Astrocyte (in vitro differentiated cells and primary cell): ENCODE measurements at regions not wholly inside any gene's neighbourhood (a gene's known extent, or its start where the extent isn't known, plus 50 kb on each side); places are given as distances from the start of the nearest gene placed in this dataset.
A peak's percentile ranks its signal among the peaks of the same experiment; 100 is the strongest.

Experiments
- DNase-seq: peaks from one replicate; pipeline ENCODE4 v3.0.0-alpha.2; 2010; ENCODE audit warnings: low read depth
- FAIRE-seq: peaks from 2 replicates; lab custom pipeline; 2011; peaks lifted over from hg19 to GRCh38; lab: Jason Lieb, UNC
- H2AFZ ChIP-seq: 2 replicates; pipeline ENCODE4 v1.6.0; 2012; ENCODE audit warnings: low read depth, low read length, inconsistent platforms
- H3K27ac ChIP-seq: 2 replicates; pipeline ENCODE4 v1.5.1; 2011; ENCODE audit warnings: low read depth, low read length, inconsistent platforms
- H3K27me3 ChIP-seq: 2 replicates; pipeline ENCODE4 v1.6.0; 2011; ENCODE audit warnings: low read length, inconsistent platforms; ENCODE audit not compliant: insufficient read depth
- H3K36me3 ChIP-seq: 2 replicates; pipeline ENCODE4 v1.5.1; 2011; ENCODE audit warnings: low read length, inconsistent platforms; ENCODE audit not compliant: insufficient read depth
- H3K4me1 ChIP-seq: 2 replicates; pipeline ENCODE4 v1.5.1; 2011; ENCODE audit warnings: low read length, inconsistent platforms; ENCODE audit not compliant: insufficient read depth
- H3K4me2 ChIP-seq: 2 replicates; pipeline ENCODE4 v1.6.0; 2012; ENCODE audit warnings: low read length, inconsistent platforms
- H3K4me3 ChIP-seq: 2 replicates; pipeline ENCODE4 v1.5.1; 2011; ENCODE audit warnings: low read depth, mild to moderate bottlenecking, low read length, inconsistent platforms; ENCODE audit not compliant: insufficient read depth
- H3K79me2 ChIP-seq: 2 replicates; pipeline ENCODE4 v1.6.0; 2012; ENCODE audit warnings: mild to moderate bottlenecking, low read length, inconsistent platforms; ENCODE audit not compliant: insufficient read depth
- H3K9ac ChIP-seq: 2 replicates; pipeline ENCODE4 v1.6.0; 2012; ENCODE audit warnings: mild to moderate bottlenecking, low read length, inconsistent platforms
- H3K9me3 ChIP-seq: 2 replicates; pipeline ENCODE4 v1.5.1; 2012; ENCODE audit warnings: low read depth, mild to moderate bottlenecking, low read length, inconsistent platforms; ENCODE audit not compliant: insufficient read depth
- H4K20me1 ChIP-seq: 2 replicates; pipeline ENCODE4 v1.6.0; 2012; ENCODE audit warnings: low read length, inconsistent platforms; ENCODE audit not compliant: insufficient read depth
- H3K27ac Mint-ChIP-seq: one replicate; pipeline ENCODE4 v1.8.0; 2021; ENCODE audit warnings: mild to moderate bottlenecking, mixed read lengths; ENCODE audit not compliant: unreplicated experiment
- H3K27me3 Mint-ChIP-seq: one replicate; pipeline ENCODE4 v1.8.0; 2021; ENCODE audit warnings: low read depth, mixed read lengths; ENCODE audit not compliant: unreplicated experiment
- H3K36me3 Mint-ChIP-seq: one replicate; pipeline ENCODE4 v1.8.0; 2021; ENCODE audit warnings: low read depth, mixed read lengths; ENCODE audit not compliant: unreplicated experiment
- H3K4me1 Mint-ChIP-seq: one replicate; pipeline ENCODE4 v1.8.0; 2021; ENCODE audit warnings: low read depth, mixed read lengths; ENCODE audit not compliant: unreplicated experiment
- H3K4me3 Mint-ChIP-seq: one replicate; pipeline ENCODE4 v1.8.0; 2021; ENCODE audit warnings: mild to moderate bottlenecking, moderate library complexity, mixed read lengths; ENCODE audit not compliant: unreplicated experiment
- H3K9me3 Mint-ChIP-seq: one replicate; pipeline ENCODE4 v1.8.0; 2021; ENCODE audit warnings: mild to moderate bottlenecking, mixed read lengths; ENCODE audit not compliant: unreplicated experiment
- CTCF ChIP-seq: IDR thresholded peaks from 2 replicates; pipeline ENCODE4 v1.5.1; 2011; ENCODE audit warnings: low read depth, mild to moderate bottlenecking, inconsistent platforms, low read length, moderate library complexity; ENCODE audit not compliant: insufficient read depth
- EZH2 ChIP-seq: IDR thresholded peaks from 2 replicates; pipeline ENCODE4 v1.6.1; 2012; ENCODE audit warnings: mild to moderate bottlenecking, low read length, inconsistent platforms; ENCODE audit not compliant: insufficient read depth

DNA sequence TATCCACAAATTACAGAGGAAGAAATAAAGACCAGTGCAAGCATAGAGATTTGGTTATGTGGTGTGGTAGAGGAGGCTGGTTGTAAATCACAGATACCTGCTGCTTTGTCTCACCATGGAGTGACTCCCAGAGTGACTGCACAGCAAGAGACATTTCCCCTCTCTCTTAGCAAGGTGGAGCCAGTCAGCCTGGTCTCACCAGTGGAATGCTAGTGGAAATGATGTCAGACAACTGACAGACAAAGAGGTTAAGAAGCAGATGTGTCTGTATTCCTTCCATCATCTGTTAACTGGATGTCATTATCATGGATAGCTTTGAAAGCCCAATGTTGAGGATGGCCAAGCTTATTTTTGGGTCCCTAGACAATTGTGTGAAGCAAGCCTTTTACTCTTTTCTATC lies 509.4 kb upstream of the SEMA6A start:
- FAIRE-seq, result no peak

GRCh38 chr5:117082977-117083376 lies 508.4 kb upstream of the SEMA6A start:
- no peaks in the 10 kb centered on the region for H3K27me3 ChIP-seq
- no peak for TF ChIP-seq EZH2
- no peak for TF ChIP-seq CTCF
- no peaks in the 10 kb centered on the region for H3K4me1 ChIP-seq
- H3K9ac ChIP-seq, result no peak overlapping the region
- no peak overlapping the region for H2AFZ ChIP-seq
- Mint-ChIP-seq H3K9me3 (no peaks in the 10 kb centered on the region), H3K27ac (no peak overlapping the region), H3K4me1 (no peaks in the 10 kb centered on the region), H3K4me3 (no peak overlapping the region), H3K36me3 (no peaks in the 10 kb centered on the region), H3K27me3 (no peaks in the 10 kb centered on the region)
- FAIRE-seq (no peak), DNase-seq (no peak)
- no peaks in the 10 kb centered on the region for H3K9me3 ChIP-seq
- no peaks in the 10 kb centered on the region for H3K79me2 ChIP-seq
- no peak overlapping the region for H3K27ac ChIP-seq
- no peak overlapping the region for H3K4me3 ChIP-seq
- H4K20me1 ChIP-seq, result no peaks in the 10 kb centered on the region
- H3K36me3 ChIP-seq, result no peaks in the 10 kb centered on the region
- no peak overlapping the region for H3K4me2 ChIP-seq

More for the DNA sequence above, 509.4 kb upstream of the SEMA6A start:
- Mint-ChIP-seq H3K36me3 (no peaks in the 10 kb centered on the region), H3K4me1 (no peaks in the 10 kb centered on the region), H3K9me3 (no peaks in the 10 kb centered on the region), H3K27ac (no peak overlapping the region), H3K27me3 (no peaks in the 10 kb centered on the region), H3K4me3 (no peak overlapping the region)
- no peak for DNase-seq
- Histone ChIP-seq H3K27ac (no peak overlapping the region), H3K79me2 (no peaks in the 10 kb centered on the region), H3K4me2 (no peak overlapping the region), H3K9me3 (no peaks in the 10 kb centered on the region), H4K20me1 (no peaks in the 10 kb centered on the region), H3K4me1 (no peaks in the 10 kb centered on the region), H3K4me3 (no peak overlapping the region), H3K27me3 (no peaks in the 10 kb centered on the region), H3K36me3 (no peaks in the 10 kb centered on the region), H2AFZ (no peak overlapping the region), H3K9ac (no peak overlapping the region)
- TF ChIP-seq EZH2 (no peak), CTCF (no peak)

DNA sequence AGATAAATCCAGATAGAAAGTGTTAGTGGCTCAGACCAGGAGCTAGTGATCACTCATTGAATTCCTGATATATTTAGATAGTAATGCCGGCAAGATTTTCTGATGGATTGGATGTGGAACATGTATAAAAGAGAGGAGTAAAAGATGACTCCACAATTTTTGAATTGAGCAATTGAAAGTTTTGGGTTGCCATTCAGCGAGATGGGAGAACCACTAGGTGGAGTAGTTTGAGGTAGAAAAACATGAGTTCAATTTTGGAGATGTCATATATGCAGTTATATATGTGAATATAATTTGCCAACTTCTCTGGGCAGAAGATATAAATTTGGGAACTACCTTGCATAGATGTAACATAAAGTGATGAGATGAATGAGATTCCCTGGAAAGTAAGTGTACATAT lies 502.5 kb upstream of the SEMA6A start:
- H3K27me3 ChIP-seq, result no peaks in the 10 kb centered on the region
- no peak overlapping the region for H3K4me3 ChIP-seq
- no peaks in the 10 kb centered on the region for H3K4me1 ChIP-seq
- no peaks in the 10 kb centered on the region for H3K9me3 ChIP-seq
- H3K9ac ChIP-seq, result no peak overlapping the region
- no peak overlapping the region for H3K4me2 ChIP-seq
- no peaks in the 10 kb centered on the region for H3K27me3 Mint-ChIP-seq
- no peaks in the 10 kb centered on the region for H3K79me2 ChIP-seq
- FAIRE-seq, result no peak
- no peaks in the 10 kb centered on the region for H3K36me3 ChIP-seq
- no peak overlapping the region for H3K27ac Mint-ChIP-seq
- no peaks in the 10 kb centered on the region for H3K36me3 Mint-ChIP-seq
- no peaks in the 10 kb centered on the region for H3K4me1 Mint-ChIP-seq
- peak; percentile 26 for TF ChIP-seq CTCF
- no peak for TF ChIP-seq EZH2
- no peaks in the 10 kb centered on the region for H3K9me3 Mint-ChIP-seq
- H3K4me3 Mint-ChIP-seq, result no peak overlapping the region
- H3K27ac ChIP-seq, result no peak overlapping the region
- H2AFZ ChIP-seq, result no peak overlapping the region
- no peaks in the 10 kb centered on the region for H4K20me1 ChIP-seq
- DNase-seq, result no peak
